Suprapubic skin (tissue), 4 donors: ENCODE measurements at regions not wholly inside any gene's neighbourhood (a gene's known extent, or its start where the extent isn't known, plus 50 kb on each side); places are given as distances from the start of the nearest gene placed in this dataset.
"Not testable (repeated sequence)": the region's sequence is repeated elsewhere in the genome, so short reads cannot be mapped to it uniquely, and the experiment has no call there.

Experiments used
- DNase-seq, 2 donors: peaks; one replicate each; pipeline ENCODE4 v3.0.0-alpha.2; 2019; ENCODE audit warnings: low spot score in 2 of 2
- H3K27ac ChIP-seq: fragments of 200-600 bp; sonication (generic); one replicate; pipeline ENCODE4 v1.5.1; 2019
- H3K27me3 ChIP-seq: fragments of 200-600 bp; sonication (generic); one replicate; pipeline ENCODE4 v1.5.1; 2019
- H3K36me3 ChIP-seq: fragments of 200-600 bp; sonication (generic); one replicate; pipeline ENCODE4 v1.5.1; 2019
- H3K4me1 ChIP-seq: fragments of 200-600 bp; sonication (generic); one replicate; pipeline ENCODE4 v1.5.1; 2019
- H3K4me3 ChIP-seq: fragments of 200-600 bp; sonication (generic); one replicate; pipeline ENCODE4 v1.5.1; 2019; ENCODE audit warnings: mild to moderate bottlenecking
- H3K9me3 ChIP-seq: fragments of 200-600 bp; sonication (generic); one replicate; pipeline ENCODE4 v1.5.1; 2019
- CTCF ChIP-seq, 2 donors: fragments of 200-600 bp in 1 of 2; fragments of 450-650 bp in 1 of 2; sonication (generic) in 1 of 2; IDR thresholded peaks; one replicate each; pipeline ENCODE4 v1.5.1; 2016 to 2019; ENCODE audit warnings: antibody characterized with exemption in 2 of 2, mild to moderate bottlenecking in 1 of 2, moderate library complexity in 1 of 2
- EP300 ChIP-seq: sonication (generic); formaldehyde crosslinking; IDR thresholded peaks from one replicate; pipeline ENCODE4 v1.6.1; 2017; ENCODE audit warnings: antibody characterized with exemption
- POLR2A ChIP-seq, 2 donors: fragments of 450-650 bp; IDR thresholded peaks; one replicate each; pipeline ENCODE4 v1.6.1; 2017; ENCODE audit warnings: antibody characterized with exemption in 2 of 2, mild to moderate bottlenecking in 2 of 2, moderate library complexity in 2 of 2
- POLR2AphosphoS5 ChIP-seq, 3 donors: sonication (generic); formaldehyde crosslinking; IDR thresholded peaks; one replicate each; pipeline ENCODE4 v1.6.1; 2017; ENCODE audit warnings: antibody characterized with exemption in 3 of 3
- WGBS: methylation state at CpG from one replicate; pipeline ENCODE4 v1.1.5; 2018; 5-methylcytosine and 5-hydroxymethylcytosine counted together

- TF ChIP-seq POLR2AphosphoS5 (IDR thresholded peaks at IDR 0.05) (no peak), POLR2A (IDR thresholded peaks at IDR 0.05) (no peak), CTCF (IDR thresholded peaks at IDR 0.05) (no peak), EP300 (no peak)
- H3K27me3 ChIP-seq = no peaks in the 10 kb centered on the region
- DNase-seq = no peak
- no peak overlapping the region for H3K4me3 ChIP-seq
- H3K36me3 ChIP-seq = no peaks in the 10 kb centered on the region
- H3K9me3 ChIP-seq = no peaks in the 10 kb centered on the region
- 70% methylated on average over 14 of the region's 14 CpGs for WGBS
- H3K27ac ChIP-seq = peak overlapping the region; percentile 48
- H3K4me1 ChIP-seq = peaks cover 8% of the 10 kb centered on the region
Observed at GRCh38 chr10:34941471-34942357, 126.6 kb upstream of the PARD3 start.

GRCh38 chr10:34940436-34940835 is 125.3 kb upstream of the PARD3 start:
- 57% methylated on average over 8 of the region's 8 CpGs for WGBS
- Histone ChIP-seq H3K27ac (no peak overlapping the region), H3K36me3 (no peaks in the 10 kb centered on the region), H3K4me1 (peaks cover 8% of the 10 kb centered on the region), H3K27me3 (no peaks in the 10 kb centered on the region), H3K9me3 (no peaks in the 10 kb centered on the region), H3K4me3 (no peak overlapping the region)
- no peak for DNase-seq
- TF ChIP-seq EP300 = no peak
- no peak for TF ChIP-seq POLR2AphosphoS5 (IDR thresholded peaks at IDR 0.05)
- TF ChIP-seq CTCF (IDR thresholded peaks at IDR 0.05) = no peak
- TF ChIP-seq POLR2A (IDR thresholded peaks at IDR 0.05) = no peak

GRCh38 chr10:34938399-34938670 is 123.2 kb upstream of the PARD3 start:
- H3K4me1 ChIP-seq = peaks cover 13% of the 10 kb centered on the region
- H3K27me3 ChIP-seq = no peaks in the 10 kb centered on the region
- H3K36me3 ChIP-seq = no peaks in the 10 kb centered on the region
- TF ChIP-seq EP300 (no peak), POLR2A (IDR thresholded peaks at IDR 0.05) (no peak), CTCF (IDR thresholded peaks at IDR 0.05) (no peak), POLR2AphosphoS5 (IDR thresholded peaks at IDR 0.05) (no peak)
- H3K9me3 ChIP-seq = no peaks in the 10 kb centered on the region
- 70% methylated on average over 6 of the region's 6 CpGs for WGBS
- no peak overlapping the region for H3K4me3 ChIP-seq
- no peak for DNase-seq
- no peak overlapping the region for H3K27ac ChIP-seq

- peaks cover 18% of the 10 kb centered on the region for H3K4me1 ChIP-seq
- H3K4me3 ChIP-seq, H3K9me3 ChIP-seq, H3K27me3 ChIP-seq, DNase-seq, H3K36me3 ChIP-seq, H3K27ac ChIP-seq: not testable (repeated sequence)
- TF ChIP-seq CTCF (IDR thresholded peaks at IDR 0.05) = peak in 1 of 2 donors; percentile 9
- WGBS = 64% methylated on average over 7 of the region's 7 CpGs
Observed at GRCh38 chr10:34937643-34938398, 122.7 kb upstream of the PARD3 start.

GRCh38 chr10:34936061-34936460 is 121.0 kb upstream of the PARD3 start:
- H3K9me3 ChIP-seq = no peaks in the 10 kb centered on the region
- no peak for TF ChIP-seq CTCF (IDR thresholded peaks at IDR 0.05)
- 90% methylated on average over 6 of the region's 6 CpGs for WGBS

More at GRCh38 chr10:34936061-34936460, 121.0 kb upstream of the PARD3 start:
- H3K27me3 ChIP-seq = no peaks in the 10 kb centered on the region
- H3K4me1 ChIP-seq = peaks cover 13% of the 10 kb centered on the region
- no peak for DNase-seq
- no peaks in the 10 kb centered on the region for H3K36me3 ChIP-seq
- no peak overlapping the region for H3K4me3 ChIP-seq
- no peak overlapping the region for H3K27ac ChIP-seq
